GM23338 (cell line): ENCODE measurements at regions not wholly inside any gene's neighbourhood (a gene's known extent, or its start where the extent isn't known, plus 50 kb on each side); places are given as distances from the start of the nearest gene placed in this dataset.

Source experiments
- CREB1 ChIP-seq: fragments of 250-450 bp; sonication (Bioruptor Pico); IDR thresholded peaks from 2 replicates; pipeline ENCODE4 v1.5.0; 2020; ENCODE audit warnings: low read depth, mild to moderate bottlenecking, moderate library complexity
- CTCF ChIP-seq, 2 experiments: fragments of 200-600 bp in 1 of 2; sonication (generic) in 1 of 2; conservative IDR thresholded peaks; 2 replicates each; pipeline versions ENCODE4 v1.5.1 to v1.6.1; 2016 to 2017; ENCODE audit warnings: antibody characterized with exemption in 2 of 2, low read depth in 2 of 2, mild to moderate bottlenecking in 2 of 2, moderate library complexity in 1 of 2
- ETS1 ChIP-seq: IDR thresholded peaks from 2 replicates; pipeline ENCODE4 v1.6.1; 2016; ENCODE audit warnings: antibody characterized with exemption
- EZH2 ChIP-seq: fragments of 200-600 bp; sonication (generic); IDR thresholded peaks from one replicate; pipeline ENCODE4 v1.8.0; 2017; ENCODE audit warnings: antibody characterized with exemption, mild to moderate bottlenecking, low read depth; ENCODE audit not compliant: unreplicated experiment
- EZH2phosphoT487 ChIP-seq: fragments of 200-600 bp; sonication (generic); IDR thresholded peaks from one replicate; pipeline ENCODE4 v1.8.1; 2018; ENCODE audit warnings: antibody characterized with exemption; ENCODE audit not compliant: unreplicated experiment
- JUNB ChIP-seq: IDR thresholded peaks from one replicate; pipeline ENCODE4 v1.6.1; 2016; ENCODE audit warnings: antibody characterized with exemption; ENCODE audit not compliant: unreplicated experiment
- POLR2AphosphoS5 ChIP-seq: IDR thresholded peaks from 2 replicates; pipeline ENCODE4 v1.6.1; 2016; ENCODE audit warnings: antibody characterized with exemption, low read depth
- REST ChIP-seq: IDR thresholded peaks from one replicate; pipeline ENCODE4 v1.6.1; 2018; ENCODE audit warnings: antibody characterized with exemption; ENCODE audit not compliant: unreplicated experiment
- STAT1 ChIP-seq: IDR thresholded peaks from one replicate; pipeline ENCODE4 v1.6.1; 2016; ENCODE audit warnings: antibody characterized with exemption; ENCODE audit not compliant: unreplicated experiment
- ZNF114 ChIP-seq: fragments of 250-450 bp; sonication (Bioruptor Pico); IDR thresholded peaks from 2 replicates; pipeline ENCODE4 v1.5.0; 2020; ENCODE audit warnings: mild to moderate bottlenecking, moderate library complexity
- ZNF331 ChIP-seq: fragments of 250-450 bp; sonication (Bioruptor Pico); IDR thresholded peaks from 2 replicates; pipeline ENCODE4 v1.5.0; 2020; ENCODE audit warnings: low read depth, mild to moderate bottlenecking, moderate library complexity
- TF ChIP-seq, protein P1 (sequence below): fragments of 250-450 bp; sonication (Bioruptor Pico); IDR thresholded peaks from 2 replicates; pipeline ENCODE4 v1.5.0; 2020; ENCODE audit warnings: mild to moderate bottlenecking, moderate library complexity

GRCh38 chr1:81408419-81408818, 392.3 kb upstream of the ADGRL2 start:
- TF ChIP-seq CTCF (conservative IDR thresholded peaks at IDR 0.05; ENCODE audit: low read depth in 2 of 2) (no peak), POLR2AphosphoS5 (no peak), CREB1 (CRISPR knock-in tag) (no peak), ZNF331 (CRISPR knock-in tag) (no peak), EZH2 (no peak), REST (no peak), EZH2phosphoT487 (no peak), JUNB (no peak), ZNF114 (CRISPR knock-in tag) (no peak), STAT1 (no peak), ETS1 (no peak)
- TF ChIP-seq, protein P1, sequence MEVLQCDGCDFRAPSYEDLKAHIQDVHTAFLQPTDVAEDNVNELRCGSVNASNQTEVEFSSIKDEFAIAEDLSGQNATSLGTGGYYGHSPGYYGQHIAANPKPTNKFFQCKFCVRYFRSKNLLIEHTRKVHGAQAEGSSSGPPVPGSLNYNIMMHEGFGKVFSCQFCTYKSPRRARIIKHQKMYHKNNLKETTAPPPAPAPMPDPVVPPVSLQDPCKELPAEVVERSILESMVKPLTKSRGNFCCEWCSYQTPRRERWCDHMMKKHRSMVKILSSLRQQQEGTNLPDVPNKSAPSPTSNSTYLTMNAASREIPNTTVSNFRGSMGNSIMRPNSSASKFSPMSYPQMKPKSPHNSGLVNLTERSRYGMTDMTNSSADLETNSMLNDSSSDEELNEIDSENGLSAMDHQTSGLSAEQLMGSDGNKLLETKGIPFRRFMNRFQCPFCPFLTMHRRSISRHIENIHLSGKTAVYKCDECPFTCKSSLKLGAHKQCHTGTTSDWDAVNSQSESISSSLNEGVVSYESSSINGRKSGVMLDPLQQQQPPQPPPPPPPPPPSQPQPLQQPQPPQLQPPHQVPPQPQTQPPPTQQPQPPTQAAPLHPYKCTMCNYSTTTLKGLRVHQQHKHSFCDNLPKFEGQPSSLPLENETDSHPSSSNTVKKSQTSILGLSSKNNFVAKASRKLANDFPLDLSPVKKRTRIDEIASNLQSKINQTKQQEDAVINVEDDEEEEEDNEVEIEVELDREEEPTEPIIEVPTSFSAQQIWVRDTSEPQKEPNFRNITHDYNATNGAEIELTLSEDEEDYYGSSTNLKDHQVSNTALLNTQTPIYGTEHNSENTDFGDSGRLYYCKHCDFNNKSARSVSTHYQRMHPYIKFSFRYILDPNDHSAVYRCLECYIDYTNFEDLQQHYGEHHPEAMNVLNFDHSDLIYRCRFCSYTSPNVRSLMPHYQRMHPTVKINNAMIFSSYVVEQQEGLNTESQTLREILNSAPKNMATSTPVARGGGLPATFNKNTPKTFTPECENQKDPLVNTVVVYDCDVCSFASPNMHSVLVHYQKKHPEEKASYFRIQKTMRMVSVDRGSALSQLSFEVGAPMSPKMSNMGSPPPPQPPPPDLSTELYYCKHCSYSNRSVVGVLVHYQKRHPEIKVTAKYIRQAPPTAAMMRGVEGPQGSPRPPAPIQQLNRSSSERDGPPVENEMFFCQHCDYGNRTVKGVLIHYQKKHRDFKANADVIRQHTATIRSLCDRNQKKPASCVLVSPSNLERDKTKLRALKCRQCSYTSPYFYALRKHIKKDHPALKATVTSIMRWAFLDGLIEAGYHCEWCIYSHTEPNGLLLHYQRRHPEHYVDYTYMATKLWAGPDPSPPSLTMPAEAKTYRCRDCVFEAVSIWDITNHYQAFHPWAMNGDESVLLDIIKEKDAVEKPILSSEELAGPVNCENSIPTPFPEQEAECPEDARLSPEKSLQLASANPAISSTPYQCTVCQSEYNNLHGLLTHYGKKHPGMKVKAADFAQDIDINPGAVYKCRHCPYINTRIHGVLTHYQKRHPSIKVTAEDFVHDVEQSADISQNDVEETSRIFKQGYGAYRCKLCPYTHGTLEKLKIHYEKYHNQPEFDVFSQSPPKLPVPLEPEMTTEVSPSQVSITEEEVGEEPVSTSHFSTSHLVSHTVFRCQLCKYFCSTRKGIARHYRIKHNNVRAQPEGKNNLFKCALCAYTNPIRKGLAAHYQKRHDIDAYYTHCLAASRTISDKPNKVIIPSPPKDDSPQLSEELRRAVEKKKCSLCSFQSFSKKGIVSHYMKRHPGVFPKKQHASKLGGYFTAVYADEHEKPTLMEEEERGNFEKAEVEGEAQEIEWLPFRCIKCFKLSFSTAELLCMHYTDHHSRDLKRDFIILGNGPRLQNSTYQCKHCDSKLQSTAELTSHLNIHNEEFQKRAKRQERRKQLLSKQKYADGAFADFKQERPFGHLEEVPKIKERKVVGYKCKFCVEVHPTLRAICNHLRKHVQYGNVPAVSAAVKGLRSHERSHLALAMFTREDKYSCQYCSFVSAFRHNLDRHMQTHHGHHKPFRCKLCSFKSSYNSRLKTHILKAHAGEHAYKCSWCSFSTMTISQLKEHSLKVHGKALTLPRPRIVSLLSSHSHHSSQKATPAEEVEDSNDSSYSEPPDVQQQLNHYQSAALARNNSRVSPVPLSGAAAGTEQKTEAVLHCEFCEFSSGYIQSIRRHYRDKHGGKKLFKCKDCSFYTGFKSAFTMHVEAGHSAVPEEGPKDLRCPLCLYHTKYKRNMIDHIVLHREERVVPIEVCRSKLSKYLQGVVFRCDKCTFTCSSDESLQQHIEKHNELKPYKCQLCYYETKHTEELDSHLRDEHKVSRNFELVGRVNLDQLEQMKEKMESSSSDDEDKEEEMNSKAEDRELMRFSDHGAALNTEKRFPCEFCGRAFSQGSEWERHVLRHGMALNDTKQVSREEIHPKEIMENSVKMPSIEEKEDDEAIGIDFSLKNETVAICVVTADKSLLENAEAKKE: no peak
